DMS53 treated with DMSO at 0.1 percent for 48 hours (cell line): ENCODE measurements at regions not wholly inside any gene's neighbourhood (a gene's known extent, or its start where the extent isn't known, plus 50 kb on each side); places are given as distances from the start of the nearest gene placed in this dataset.

Experiments used
- DNase-seq: peaks from one replicate; lab custom pipeline; 2025; ENCODE audit not compliant: unreplicated experiment; lab: John Stamatoyannopoulos, UW

DNA sequence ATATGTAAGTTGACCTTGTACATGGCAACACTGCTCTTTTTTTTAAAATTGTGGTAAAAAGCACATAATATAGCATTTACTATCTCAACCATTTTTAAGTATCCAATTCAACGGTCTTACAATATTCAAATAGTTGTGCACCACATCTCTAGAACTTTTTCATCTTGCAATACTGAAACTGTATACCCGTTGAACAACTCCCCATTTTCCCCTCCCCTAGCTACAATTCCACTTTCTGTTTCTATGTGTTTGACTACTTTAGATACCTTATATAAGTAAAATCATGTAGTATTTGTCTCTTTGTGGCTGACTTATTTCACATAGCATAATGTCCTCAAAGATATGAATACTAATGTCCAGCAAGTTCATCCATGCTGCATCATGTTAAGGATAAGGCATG is 452.1 kb downstream of the TXNL1 start:
- no peak for DNase-seq

DNA sequence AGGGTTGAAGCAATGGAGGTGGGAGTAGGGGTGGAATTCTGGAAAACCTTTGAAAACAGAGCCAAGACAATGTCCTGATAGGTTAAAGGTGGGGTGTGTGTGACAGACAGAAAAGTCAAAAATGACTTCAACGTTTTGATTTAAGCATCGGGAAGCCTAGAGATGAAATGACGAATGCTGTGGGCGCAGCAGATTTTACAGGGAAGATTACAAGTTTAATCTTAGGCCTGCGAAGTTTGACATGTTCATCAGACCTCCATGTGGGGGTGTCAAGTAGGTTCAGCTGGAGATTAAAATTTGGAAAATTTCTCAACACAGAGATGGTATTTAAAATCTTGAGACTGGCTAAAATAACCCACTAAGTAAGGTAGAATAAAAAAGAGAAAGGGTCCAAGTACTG is 453.3 kb downstream of the TXNL1 start:
- no peak for DNase-seq

GRCh38 chr18:56176751-56177150 is 461.6 kb downstream of the TXNL1 start:
- no peak for DNase-seq

DNA sequence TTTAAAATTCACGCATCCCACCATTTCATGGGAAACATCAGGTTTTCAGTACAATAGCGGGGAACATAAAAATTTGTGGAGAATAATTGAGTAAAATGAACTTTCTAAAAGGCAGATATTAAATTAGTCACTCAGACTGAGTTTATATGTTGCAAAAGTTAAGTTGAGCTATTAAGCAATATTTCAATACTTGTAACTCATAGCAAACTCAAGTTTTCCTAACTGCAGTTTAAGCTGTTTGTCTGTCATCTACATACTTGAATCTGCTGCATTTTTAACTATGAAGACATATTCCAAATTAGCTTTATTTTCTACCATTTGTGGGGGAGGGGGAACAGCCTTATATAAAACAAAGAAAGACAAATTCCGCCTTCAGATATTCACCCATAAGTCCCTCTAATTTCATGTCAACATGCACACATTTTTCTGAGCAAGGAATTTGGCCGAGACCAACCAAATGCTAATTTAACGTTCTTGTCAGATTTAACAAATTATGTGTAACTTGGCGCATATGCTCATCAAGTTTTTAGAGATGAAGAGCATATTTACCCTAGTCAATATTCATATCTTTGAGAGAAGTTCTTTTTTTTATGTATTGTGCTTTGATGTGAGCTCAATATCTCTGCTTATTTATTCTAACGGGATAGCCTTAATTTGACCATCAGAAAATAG is 462.9 kb downstream of the TXNL1 start:
- no peak for DNase-seq

GRCh38 chr18:56173542-56174220 is 464.7 kb downstream of the TXNL1 start:
- DNase-seq, result no peak

DNA sequence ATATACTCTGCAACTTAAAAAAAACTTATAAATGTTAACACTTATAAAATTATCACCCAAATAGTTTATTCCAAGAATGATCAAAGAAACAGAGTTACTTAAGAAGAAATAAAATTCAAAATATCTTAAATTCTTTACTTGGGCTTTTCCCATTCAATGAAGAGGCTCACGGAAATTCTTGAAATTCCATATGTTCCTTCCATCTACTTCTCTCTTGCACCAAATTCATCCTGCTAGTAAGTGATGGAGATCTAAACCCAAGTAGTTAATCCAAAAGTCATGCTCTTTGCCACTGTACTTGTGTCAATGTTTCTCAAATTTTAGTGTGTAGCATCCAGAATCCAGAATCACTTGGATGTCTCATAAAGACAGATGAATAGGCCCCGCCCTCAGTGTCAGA is 465.9 kb downstream of the TXNL1 start:
- DNase-seq, result no peak

DNA sequence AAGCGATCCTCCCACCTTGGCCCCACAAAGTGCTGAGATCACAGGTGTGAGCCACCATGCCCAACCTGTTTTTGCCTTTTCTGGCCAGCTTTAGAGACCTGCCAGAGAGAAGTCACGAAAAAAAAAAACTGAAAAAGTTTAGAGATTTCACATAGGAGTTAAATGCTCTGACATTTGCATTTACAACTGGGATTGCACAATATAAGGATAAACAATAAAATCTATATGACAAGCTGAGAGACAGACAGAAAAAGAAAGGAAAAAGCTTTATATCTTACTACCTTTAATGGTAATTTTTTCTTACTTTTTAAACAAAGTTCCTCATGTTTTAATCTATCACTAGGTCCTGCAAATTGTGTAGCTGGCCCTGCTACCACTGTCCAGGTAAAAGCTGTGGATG is 466.5 kb downstream of the TXNL1 start:
- DNase-seq, result no peak

DNA sequence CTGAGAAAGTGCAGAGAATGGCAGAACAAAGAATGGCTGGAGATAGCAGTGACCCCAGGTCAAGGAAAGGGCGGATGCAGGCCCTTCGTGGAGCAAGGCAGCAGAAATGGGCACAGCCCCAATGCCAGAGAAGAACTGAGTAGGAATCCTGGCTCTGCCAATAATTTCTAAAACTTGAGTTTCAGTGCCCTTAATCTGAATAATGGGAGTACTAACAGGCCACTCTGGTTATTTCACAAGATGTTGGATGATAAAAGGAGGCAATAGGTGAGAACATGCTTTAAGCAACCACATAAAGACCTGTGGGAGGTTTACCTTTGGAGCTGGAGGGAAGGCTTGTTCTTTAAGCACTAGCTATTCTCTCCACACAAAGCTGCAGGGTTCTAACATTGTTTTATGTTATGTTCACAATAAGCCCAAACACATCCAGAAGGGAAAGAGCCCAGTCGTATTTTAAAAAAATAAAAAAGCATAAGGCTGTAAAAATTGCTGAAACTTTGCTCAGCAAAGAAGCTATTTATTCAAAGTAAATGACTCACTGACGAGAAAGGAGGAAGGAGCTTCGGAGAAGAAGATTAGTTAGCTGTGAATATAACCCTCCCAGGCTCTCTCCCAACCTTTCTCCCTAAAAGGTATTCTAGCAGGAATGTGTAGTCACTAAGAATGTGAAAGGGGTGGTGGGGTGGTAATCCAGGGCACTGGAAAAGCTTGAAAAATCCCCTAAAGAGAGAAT is 470.2 kb downstream of the TXNL1 start:
- DNase-seq, result no peak

DNA sequence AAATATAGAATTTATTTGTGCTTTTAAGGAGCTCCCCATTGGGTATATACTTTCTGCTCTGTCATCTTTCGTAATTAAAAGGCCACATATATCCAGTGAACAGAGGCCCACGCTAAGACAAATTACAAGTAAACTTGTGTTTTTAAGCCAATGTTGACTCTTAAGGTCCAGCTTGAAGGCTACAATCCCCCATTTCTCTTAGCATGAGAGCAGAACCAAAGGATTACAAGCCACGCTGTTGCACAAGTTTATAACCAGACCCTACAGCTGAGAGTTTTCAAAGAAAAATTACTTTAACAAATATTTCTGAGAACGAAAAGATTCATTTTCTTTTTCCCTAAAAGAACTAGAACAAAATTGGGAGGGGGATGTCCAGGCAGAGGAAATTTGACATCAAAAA is 471.0 kb downstream of the TXNL1 start:
- no peak for DNase-seq

- no peak for DNase-seq
These were observed 471.5 kb downstream of the TXNL1 start for GRCh38 chr18:56166914-56167313.

GRCh38 chr18:56165601-56166355 is 472.6 kb downstream of the TXNL1 start:
- DNase-seq, result peak; percentile 11

GRCh38 chr18:56162311-56163265 is 475.8 kb downstream of the TXNL1 start:
- no peak for DNase-seq

DNA sequence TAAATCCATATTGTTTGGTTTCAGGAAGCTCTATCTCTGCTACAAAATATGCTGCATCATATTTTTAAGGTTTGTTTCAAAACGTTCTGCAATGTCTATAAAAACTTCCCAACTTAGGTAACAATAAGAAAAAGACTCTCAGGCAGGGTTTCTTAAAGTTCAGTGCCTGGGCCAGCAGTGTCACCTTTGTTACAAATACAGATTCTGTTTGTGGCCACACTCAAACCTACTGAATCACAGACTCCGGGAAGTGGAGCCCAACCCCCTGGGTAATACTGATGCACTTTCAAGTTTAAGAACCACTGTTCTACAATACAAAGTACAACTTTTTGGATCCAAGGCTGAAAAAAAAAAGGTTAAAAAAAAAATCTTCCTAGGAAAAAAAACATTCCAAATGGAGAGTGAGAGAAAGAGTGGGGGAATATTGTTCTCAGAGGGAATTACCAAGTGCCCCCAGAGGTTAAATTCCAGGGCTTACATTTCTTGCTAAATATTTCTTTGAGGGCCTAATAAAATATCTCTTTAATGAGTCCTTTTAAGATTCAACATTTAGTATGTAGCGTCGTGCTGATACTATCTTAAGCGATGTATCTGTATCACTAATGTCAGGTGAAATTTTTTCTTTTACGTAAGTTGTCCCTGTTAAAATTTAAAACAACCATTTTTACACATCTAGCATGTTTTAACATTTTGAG is 476.7 kb downstream of the TXNL1 start:
- DNase-seq, result no peak

DNA sequence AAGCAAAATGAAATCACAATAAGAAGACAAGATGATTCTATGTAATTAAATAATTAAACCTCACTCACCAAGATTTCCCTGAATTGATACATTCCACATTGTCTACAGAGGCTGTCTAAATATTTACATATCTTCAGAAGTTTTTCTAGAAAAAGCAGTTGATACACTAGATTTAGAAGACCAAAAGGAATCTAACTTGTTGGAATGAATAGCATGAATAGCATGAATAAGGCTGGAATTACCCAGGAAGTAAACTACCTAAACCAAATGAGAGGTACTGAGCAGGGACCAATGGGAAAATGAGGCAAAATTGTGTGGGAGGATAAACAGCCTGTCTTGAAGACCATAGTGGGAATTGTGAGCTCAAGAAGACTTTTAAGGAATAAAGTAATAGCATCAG is 479.7 kb downstream of the TXNL1 start:
- DNase-seq, result no peak

- DNase-seq, result no peak
These were observed 480.9 kb downstream of the TXNL1 start for GRCh38 chr18:56157541-56157940.

DNA sequence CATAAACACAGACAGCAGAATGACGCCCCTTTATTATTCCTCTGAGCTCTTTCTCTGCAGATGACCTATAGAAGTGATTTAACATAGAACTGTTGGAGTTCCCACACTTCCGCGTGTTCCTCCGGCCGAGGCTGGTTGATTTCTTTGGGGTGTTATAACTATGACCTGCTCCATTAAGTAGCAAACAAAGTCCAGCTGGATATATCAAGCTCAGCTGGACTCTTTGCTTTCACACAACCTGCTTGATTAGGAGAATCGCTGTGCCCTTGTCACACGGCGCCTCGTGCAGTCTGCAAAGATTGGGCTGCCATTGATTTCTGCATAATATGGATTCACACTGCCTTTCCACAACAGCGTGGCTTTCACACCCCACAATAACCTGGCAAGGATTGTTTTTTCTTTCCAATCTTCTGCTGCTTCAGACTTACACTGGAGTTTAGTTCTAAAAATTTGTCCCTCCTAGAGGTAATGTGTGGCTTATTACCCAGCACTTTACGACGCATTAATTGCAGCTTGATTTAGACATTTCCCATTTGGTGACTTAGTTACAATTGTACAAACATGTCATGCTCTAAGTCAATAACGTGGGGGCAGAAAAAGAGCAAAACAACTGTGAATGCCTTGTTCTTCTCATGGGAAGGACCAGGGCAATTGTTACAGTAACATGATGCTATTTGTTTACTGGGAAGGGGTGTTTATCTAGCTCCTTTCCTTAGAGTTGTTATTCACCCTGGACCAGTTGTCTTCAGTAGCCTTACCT is 485.7 kb downstream of the TXNL1 start:
- no peak for DNase-seq

DNA sequence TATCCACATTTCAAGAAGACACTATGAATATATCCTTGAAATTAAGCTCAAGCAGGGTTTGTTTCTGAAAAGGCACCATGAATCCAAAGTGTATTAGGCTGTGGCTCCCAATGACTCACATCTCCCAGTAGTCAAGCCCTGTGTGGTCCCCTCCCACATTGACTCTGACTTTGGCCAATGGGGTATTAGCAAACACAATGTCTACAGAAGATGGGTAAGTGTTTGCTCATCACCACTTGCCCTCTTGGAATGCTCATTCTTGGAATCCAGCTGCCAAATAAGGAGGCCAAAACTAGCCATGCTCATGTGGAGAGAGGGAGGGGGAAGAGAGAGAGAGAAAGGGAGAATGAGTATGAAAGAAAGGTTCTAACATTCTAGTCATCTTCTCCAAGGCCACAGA is 490.0 kb downstream of the TXNL1 start:
- no peak for DNase-seq

- DNase-seq, result no peak
These were observed 491.8 kb downstream of the TXNL1 start for GRCh38 chr18:56146565-56146964.

DNA sequence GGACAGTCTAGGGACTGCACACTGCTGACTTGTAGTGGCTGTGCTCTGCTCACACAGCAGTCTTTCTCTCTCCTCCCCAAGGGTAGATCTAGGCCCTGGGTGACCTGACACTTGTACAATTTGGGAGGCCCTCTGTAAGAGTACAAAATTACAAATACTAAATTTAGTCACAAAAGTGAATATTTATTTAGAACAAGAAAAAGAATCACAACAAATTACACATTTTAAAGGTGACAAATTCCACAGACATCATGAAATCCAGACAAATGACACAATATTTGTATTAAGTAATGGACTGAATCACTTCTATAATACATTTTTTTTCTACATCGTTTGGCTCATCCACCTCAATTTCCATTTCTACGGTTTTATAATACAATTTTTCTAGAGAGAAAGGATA is 496.4 kb downstream of the TXNL1 start:
- DNase-seq, result no peak
